ENCODE measurements at regions not wholly inside any gene's neighbourhood (a gene's known extent, or its start where the extent isn't known, plus 50 kb on each side); places are given as distances from the start of the nearest gene placed in this dataset.

DNA sequence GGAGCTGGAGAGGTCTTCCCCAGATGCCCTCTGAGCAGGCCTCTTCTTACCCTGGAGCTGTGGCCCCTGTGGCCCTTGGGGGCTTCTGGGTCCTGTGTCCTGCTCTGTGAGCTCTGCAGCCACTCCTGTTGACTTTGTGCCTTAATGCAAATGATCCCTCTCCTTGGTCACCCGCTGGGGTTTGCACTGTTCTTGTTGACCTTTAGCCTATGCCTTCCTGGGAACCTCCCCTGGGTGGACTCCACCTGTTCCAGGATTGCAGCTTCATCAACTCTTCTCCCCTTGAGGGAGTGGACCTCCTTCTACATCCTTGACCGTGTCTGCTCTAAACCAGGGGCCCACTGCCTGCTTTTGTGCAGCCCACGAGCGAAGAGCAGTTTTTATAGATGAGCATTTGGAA is 58.6 kb upstream of the CTBP2 start:
- TF ChIP-seq CTCF (conservative IDR thresholded peaks at IDR 0.05) (no peak), EZH2 (IDR thresholded peaks at IDR 0.05; ENCODE audit: low read depth) (no peak)
